ENCODE measurements at regions not wholly inside any gene's neighbourhood (a gene's known extent, or its start where the extent isn't known, plus 50 kb on each side); places are given as distances from the start of the nearest gene placed in this dataset.

DNA sequence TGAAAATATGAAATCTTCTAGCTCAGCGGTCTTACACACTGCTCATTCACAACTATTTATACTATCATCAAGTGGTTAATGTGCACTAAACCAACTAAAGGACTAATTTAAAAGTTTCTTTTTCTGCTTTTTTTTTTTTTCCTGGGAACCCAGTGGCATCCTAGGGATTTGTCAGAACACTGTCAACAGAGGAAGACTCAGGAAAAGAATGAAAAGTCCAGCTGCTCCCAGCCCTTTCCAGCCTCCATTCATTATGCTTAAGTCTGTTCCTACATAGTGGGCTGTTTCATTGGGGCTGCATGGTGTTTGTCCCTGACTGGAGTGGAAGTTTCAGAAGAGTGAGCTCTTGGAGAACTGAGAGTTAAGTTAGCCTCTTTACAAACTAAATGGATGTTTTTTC lies 391.1 kb downstream of the AASDHPPT start:
- Histone ChIP-seq H3K79me2 (ENCODE audit: insufficient read depth, low read length) (no peaks in the 10 kb centered on the region), H4K20me1 (ENCODE audit: insufficient read depth) (no peaks in the 10 kb centered on the region), H2AFZ (ENCODE audit: low read depth, low read length, poor library complexity, severe bottlenecking) (no peak overlapping the region), H3K36me3 (ENCODE audit: control insufficient read depth in 1 of 2, insufficient read depth in 2 of 2, low read length in 2 of 2) (no peaks in the 10 kb centered on the region), H3K4me3 (replicated peaks in 1 of 2; ENCODE audit: low read depth in 1 of 2, low read length in 2 of 2) (no peak overlapping the region), H3K27ac (ENCODE audit: low read depth, low read length) (no peak overlapping the region), H3K9ac (ENCODE audit: low read length) (no peak overlapping the region), H3K4me2 (ENCODE audit: low read length) (no peak overlapping the region), H3K27me3 (ENCODE audit: insufficient read depth, low read length) (0 out of 2 replicates have a peak, but pooled peaks cover 4% of the 10 kb centered on the region), H3K9me2 (ENCODE audit: insufficient read depth) (no peaks in the 10 kb centered on the region), H3K4me1 (ENCODE audit: control insufficient read depth in 1 of 2, insufficient read depth in 2 of 2, low read length in 2 of 2) (no peaks in the 10 kb centered on the region), H3K9me3 (ENCODE audit: control insufficient read depth in 1 of 2, insufficient read depth in 1 of 2, low read depth in 1 of 2, low read length in 2 of 2) (no peaks in the 10 kb centered on the region)
- intact Hi-C loops (cut with micrococcal nuclease): no loop called here
- ChIA-PET POLR2A (no interaction called here), RAD21 (ENCODE audit: low non-redundant PET in 1 of 2, low total read pairs in 2 of 2, uncharacterized antibody in 2 of 2, unreplicated experiment in 2 of 2) (no interaction called here), CTCF (no interaction called here)
- TF ChIP-seq ZNF274 (IDR thresholded peaks at IDR 0.05; ENCODE audit: low read depth, low read length): no peak
- ATAC-seq: no peak
- DNase-seq (ENCODE audit: low read depth, low spot score): no peak
- BruUV-seq (replicated peaks): no TSS peak

DNA sequence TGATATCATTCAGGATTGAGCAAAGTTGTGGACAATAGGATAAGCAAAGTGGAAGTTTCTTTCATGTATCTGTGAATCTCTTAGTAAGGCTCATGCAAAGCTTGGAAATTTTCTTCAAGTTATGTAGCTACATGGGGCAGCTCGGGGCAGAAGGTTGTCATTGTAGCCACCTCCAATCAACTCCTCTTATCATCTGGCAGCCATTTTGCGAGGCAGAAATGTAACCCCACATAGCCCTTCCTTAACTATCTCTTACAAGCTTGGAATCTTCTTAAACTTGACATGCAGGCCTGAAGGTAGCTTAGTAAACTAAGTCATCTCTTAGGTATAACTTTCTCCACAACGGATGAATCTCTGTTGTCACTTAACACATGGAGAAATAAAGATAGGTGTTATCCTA lies 392.8 kb downstream of the AASDHPPT start:
- RAD21 ChIA-PET (ENCODE audit: low non-redundant PET in 1 of 2, low total read pairs in 2 of 2, uncharacterized antibody in 2 of 2, unreplicated experiment in 2 of 2): no interaction called here
- TF ChIP-seq SIN3A (IDR thresholded peaks at IDR 0.05; ENCODE audit: low read depth): no peak
- no peak for TF ChIP-seq EZH2phosphoT487 (IDR thresholded peaks at IDR 0.05; ENCODE audit: borderline replicate concordance)
- no peak for TF ChIP-seq SP1 (IDR thresholded peaks at IDR 0.05; ENCODE audit: low read depth)
- TF ChIP-seq SRF (IDR thresholded peaks at IDR 0.05; ENCODE audit: low read depth): no peak
- TF ChIP-seq EZH2 (IDR thresholded peaks at IDR 0.05): no peak
- no peak for TF ChIP-seq RAD21 (IDR thresholded peaks at IDR 0.05; ENCODE audit: low read depth)
- TF ChIP-seq FOSL1 (IDR thresholded peaks at IDR 0.05; ENCODE audit: low read depth): no peak
- Histone ChIP-seq H3K4me2 (ENCODE audit: low read length) (no peak overlapping the region), H3K27ac (ENCODE audit: low read depth, low read length) (no peak overlapping the region), H3K9me2 (ENCODE audit: insufficient read depth) (no peaks in the 10 kb centered on the region), H3K79me2 (ENCODE audit: insufficient read depth, low read length) (no peaks in the 10 kb centered on the region), H3K36me3 (ENCODE audit: control insufficient read depth in 1 of 2, insufficient read depth in 2 of 2, low read length in 2 of 2) (no peaks in the 10 kb centered on the region), H3K4me1 (ENCODE audit: control insufficient read depth in 1 of 2, insufficient read depth in 2 of 2, low read length in 2 of 2) (no peaks in the 10 kb centered on the region), H3K9ac (ENCODE audit: low read length) (no peak overlapping the region), H4K20me1 (ENCODE audit: insufficient read depth) (no peaks in the 10 kb centered on the region), H3K27me3 (ENCODE audit: insufficient read depth, low read length) (0 out of 2 replicates have a peak, but pooled peaks cover 4% of the 10 kb centered on the region), H3K4me3 (replicated peaks in 1 of 2; ENCODE audit: low read depth in 1 of 2, low read length in 2 of 2) (no peak overlapping the region), H3K9me3 (ENCODE audit: control insufficient read depth in 1 of 2, insufficient read depth in 1 of 2, low read depth in 1 of 2, low read length in 2 of 2) (no peaks in the 10 kb centered on the region), H2AFZ (ENCODE audit: low read depth, low read length, poor library complexity, severe bottlenecking) (no peak overlapping the region)
- intact Hi-C loops (cut with micrococcal nuclease): no loop called here
- CTCF ChIA-PET: no interaction called here
- POLR2A ChIA-PET: no interaction called here
- no TSS peak for BruUV-seq (replicated peaks)
- ATAC-seq (no peak), DNase-seq (ENCODE audit: low read depth, low spot score) (no peak)
